ENCODE measurements at regions not wholly inside any gene's neighbourhood (a gene's known extent, or its start where the extent isn't known, plus 50 kb on each side); places are given as distances from the start of the nearest gene placed in this dataset.

- H3K27me3 ChIP-seq: no peaks in the 10 kb centered on the region
- ATAC-seq (no peak), DNase-seq (no peak)
- no peak overlapping the region for H3K27ac ChIP-seq
- no peak overlapping the region for H3K4me3 ChIP-seq
- WGBS, 4 donors: 70 to 78% (median 74%) methylated on average over 1 of the region's 1 CpG
- TF ChIP-seq CTCF (IDR thresholded peaks at IDR 0.05) (no peak), POLR2A (IDR thresholded peaks at IDR 0.05) (no peak)
- intact Hi-C loops (cut with DNase I): no loop called here
- no peaks in the 10 kb centered on the region for H3K36me3 ChIP-seq
- no peaks in the 10 kb centered on the region for H3K9me3 ChIP-seq
- H3K4me1 ChIP-seq: no peaks in the 10 kb centered on the region
These were observed 242.9 kb upstream of the NEIL3 start for GRCh38 chr4:177066746-177067145.

- Histone ChIP-seq H3K4me1 (no peaks in the 10 kb centered on the region), H3K27me3 (no peaks in the 10 kb centered on the region), H3K27ac (no peak overlapping the region), H3K9me3 (no peaks in the 10 kb centered on the region), H3K36me3 (no peaks in the 10 kb centered on the region), H3K4me3 (no peak overlapping the region)
- intact Hi-C loops (cut with DNase I): no loop called here
- DNase-seq (no peak), ATAC-seq (no peak)
- TF ChIP-seq POLR2A (IDR thresholded peaks at IDR 0.05): no peak
- no peak for TF ChIP-seq CTCF (IDR thresholded peaks at IDR 0.05)
- 76 to 81% (median 80%) methylated on average over 2 of the region's 2 CpGs for WGBS, 4 donors
These were observed 239.1 kb upstream of the NEIL3 start for GRCh38 chr4:177070533-177071058.

GRCh38 chr4:177077095-177077971 lies 232.3 kb upstream of the NEIL3 start:
- H3K9me3 ChIP-seq: no peaks in the 10 kb centered on the region
- ATAC-seq (no peak), DNase-seq (no peak)
- no peaks in the 10 kb centered on the region for H3K4me1 ChIP-seq
- no peak for TF ChIP-seq CTCF (IDR thresholded peaks at IDR 0.05)
- TF ChIP-seq POLR2A (IDR thresholded peaks at IDR 0.05): no peak
- H3K36me3 ChIP-seq: no peaks in the 10 kb centered on the region
- no peak overlapping the region for H3K4me3 ChIP-seq
- H3K27me3 ChIP-seq: no peaks in the 10 kb centered on the region
- WGBS, 4 donors: 62 to 71% (median 64%) methylated on average over 4 of the region's 4 CpGs
- intact Hi-C loops (cut with DNase I): no loop called here
- H3K27ac ChIP-seq: no peak overlapping the region

- no peak for ATAC-seq
- no peaks in the 10 kb centered on the region for H3K36me3 ChIP-seq
- H3K4me1 ChIP-seq: no peaks in the 10 kb centered on the region
- 42 to 49% (median 43%) methylated on average over 3 of the region's 3 CpGs for WGBS, 4 donors
- H3K27ac ChIP-seq: no peak overlapping the region
- intact Hi-C loops (cut with DNase I): no loop called here
- no peak overlapping the region for H3K4me3 ChIP-seq
- H3K27me3 ChIP-seq: no peaks in the 10 kb centered on the region
- TF ChIP-seq CTCF (IDR thresholded peaks at IDR 0.05) (no peak), POLR2A (IDR thresholded peaks at IDR 0.05) (no peak)
- DNase-seq: no peak
- H3K9me3 ChIP-seq: no peaks in the 10 kb centered on the region
These were observed 230.3 kb upstream of the NEIL3 start for GRCh38 chr4:177079327-177079726.

Data from heart left ventricle (tissue), 16 donors.